GOT3 (cell line): ENCODE measurements at regions not wholly inside any gene's neighbourhood (a gene's known extent, or its start where the extent isn't known, plus 50 kb on each side); places are given as distances from the start of the nearest gene placed in this dataset.

Source experiments
- DNase-seq: peaks from one replicate; lab custom pipeline; 2025; ENCODE audit warnings: mixed read lengths; lab: John Stamatoyannopoulos, UW

GRCh38 chr5:109532773-109533364 is 123.1 kb upstream of the PJA2 start:
- DNase-seq: no peak

- DNase-seq: no peak
Measured at GRCh38 chr5:109531262-109531661, 121.5 kb upstream of the PJA2 start.

- no peak for DNase-seq
Measured at GRCh38 chr5:109529987-109530386, 120.2 kb upstream of the PJA2 start.

GRCh38 chr5:109529520-109529919 is 119.7 kb upstream of the PJA2 start:
- no peak for DNase-seq

GRCh38 chr5:109524555-109524954 is 114.8 kb upstream of the PJA2 start:
- DNase-seq: no peak

- DNase-seq: no peak
Measured at GRCh38 chr5:109524026-109524425, 114.3 kb upstream of the PJA2 start.

- DNase-seq: no peak
Measured at GRCh38 chr5:109522404-109522803, 112.6 kb upstream of the PJA2 start.

- DNase-seq: no peak
Measured at GRCh38 chr5:109519416-109519815, 109.6 kb upstream of the PJA2 start.

GRCh38 chr5:109516390-109516789 is 106.6 kb upstream of the PJA2 start:
- DNase-seq: no peak

GRCh38 chr5:109511980-109512734 is 102.4 kb upstream of the PJA2 start:
- no peak for DNase-seq

GRCh38 chr5:109506556-109506955 is 96.8 kb upstream of the PJA2 start:
- DNase-seq: no peak

- DNase-seq: no peak
Measured at GRCh38 chr5:109496112-109496511, 86.3 kb upstream of the PJA2 start.

- DNase-seq: no peak
Measured at GRCh38 chr5:109487753-109488420, 78.1 kb upstream of the PJA2 start.

GRCh38 chr5:109486200-109486804 is 76.5 kb upstream of the PJA2 start:
- no peak for DNase-seq

- DNase-seq: no peak
Measured at GRCh38 chr5:109485030-109485429, 75.3 kb upstream of the PJA2 start.

GRCh38 chr5:109484597-109484996 is 74.8 kb upstream of the PJA2 start:
- DNase-seq: no peak

GRCh38 chr5:109483395-109483971 is 73.7 kb upstream of the PJA2 start:
- DNase-seq: no peak

- DNase-seq: no peak
Measured at GRCh38 chr5:109482748-109483147, 73.0 kb upstream of the PJA2 start.

GRCh38 chr5:109479260-109479860 is 69.6 kb upstream of the PJA2 start:
- DNase-seq: no peak

- DNase-seq: no peak
Measured at GRCh38 chr5:109478830-109479229, 69.1 kb upstream of the PJA2 start.

- DNase-seq: no peak
Measured at GRCh38 chr5:109476292-109476691, 66.5 kb upstream of the PJA2 start.
